ENCODE measurements at regions not wholly inside any gene's neighbourhood (a gene's known extent, or its start where the extent isn't known, plus 50 kb on each side); places are given as distances from the start of the nearest gene placed in this dataset.

GRCh38 chr9:17031546-17031945, 103.3 kb upstream of the CNTLN start:
- Histone ChIP-seq H3K4me3 (no peak overlapping the region), H3K27me3 (no peaks in the 10 kb centered on the region), H3K36me3 (no peaks in the 10 kb centered on the region), H3K9me3 (no peaks in the 10 kb centered on the region), H3K27ac (no peak overlapping the region), H3K4me1 (no peaks in the 10 kb centered on the region)
- intact Hi-C loops (cut with DNase I), result no loop called here
- TF ChIP-seq CTCF (IDR thresholded peaks at IDR 0.05), result no peak
- ATAC-seq, result no peak
- DNase-seq, result no peak

- intact Hi-C loops (cut with DNase I), result no loop called here
- no peak overlapping the region for H3K4me3 ChIP-seq
These were observed 109.6 kb upstream of the CNTLN start for GRCh38 chr9:17025281-17025680.

GRCh38 chr9:17024129-17024528, 110.7 kb upstream of the CNTLN start:
- ATAC-seq (no peak), DNase-seq (no peak)
- no peak overlapping the region for H3K27ac ChIP-seq
- intact Hi-C loops (cut with DNase I), result no loop called here
- no peaks in the 10 kb centered on the region for H3K27me3 ChIP-seq
- no peak overlapping the region for H3K4me3 ChIP-seq
- no peaks in the 10 kb centered on the region for H3K36me3 ChIP-seq
- H3K4me1 ChIP-seq, result no peaks in the 10 kb centered on the region
- no peak for TF ChIP-seq CTCF (IDR thresholded peaks at IDR 0.05)
- no peaks in the 10 kb centered on the region for H3K9me3 ChIP-seq

More at GRCh38 chr9:17025281-17025680, 109.6 kb upstream of the CNTLN start:
- no peak for TF ChIP-seq CTCF (IDR thresholded peaks at IDR 0.05)
- ATAC-seq, result no peak
- no peaks in the 10 kb centered on the region for H3K27me3 ChIP-seq
- no peaks in the 10 kb centered on the region for H3K36me3 ChIP-seq
- H3K4me1 ChIP-seq, result no peaks in the 10 kb centered on the region
- DNase-seq, result no peak
- no peak overlapping the region for H3K27ac ChIP-seq
- H3K9me3 ChIP-seq, result no peaks in the 10 kb centered on the region

- intact Hi-C loops (cut with DNase I), result no loop called here
- Histone ChIP-seq H3K9me3 (no peaks in the 10 kb centered on the region), H3K4me1 (no peaks in the 10 kb centered on the region), H3K27ac (no peak overlapping the region), H3K27me3 (no peaks in the 10 kb centered on the region), H3K36me3 (no peaks in the 10 kb centered on the region), H3K4me3 (no peak overlapping the region)
- no peak for ATAC-seq
- no peak for TF ChIP-seq CTCF (IDR thresholded peaks at IDR 0.05)
- no peak for DNase-seq
These were observed 113.4 kb upstream of the CNTLN start for GRCh38 chr9:17021387-17021970.

- H3K27ac ChIP-seq, result no peak overlapping the region
- no peaks in the 10 kb centered on the region for H3K36me3 ChIP-seq
- no peak for ATAC-seq
- no peak for TF ChIP-seq CTCF (IDR thresholded peaks at IDR 0.05)
- H3K4me1 ChIP-seq, result no peaks in the 10 kb centered on the region
- intact Hi-C loops (cut with DNase I), result no loop called here
- H3K4me3 ChIP-seq, result no peak overlapping the region
- no peaks in the 10 kb centered on the region for H3K9me3 ChIP-seq
- H3K27me3 ChIP-seq, result no peaks in the 10 kb centered on the region
- no peak for DNase-seq
These were observed 115.4 kb upstream of the CNTLN start for GRCh38 chr9:17019398-17019797.
